RWPE1 (cell line): ENCODE measurements at regions not wholly inside any gene's neighbourhood (a gene's known extent, or its start where the extent isn't known, plus 50 kb on each side); places are given as distances from the start of the nearest gene placed in this dataset.

Experiments used
- CTCF ChIA-PET: fragments of 350-600 bp; sonication (Branson Sonifier 250); formaldehyde crosslinking; extraction: SDS; loops from one replicate; lab custom pipeline; 2021; lab: Yijun Ruan, JAX
- POLR2A ChIA-PET: fragments of 400-600 bp; formaldehyde crosslinking; extraction: SDS; loops from one replicate; lab custom pipeline; 2020; ENCODE audit warnings: antibody characterized with exemption; ENCODE audit not compliant: low non-redundant PET; lab: Yijun Ruan, JAX
- DNase-seq: peaks from one replicate; pipeline ENCODE4 v3.0.0; 2012; ENCODE audit warnings: low spot score
- H3K27ac ChIP-seq: fragments of 450-650 bp; 2 replicates; pipeline ENCODE4 v1.5.1; 2017
- CTCF ChIP-seq: fragments of 450-650 bp; conservative IDR thresholded peaks from 2 replicates; pipeline ENCODE4 v1.5.1; 2017; ENCODE audit warnings: low read depth, mild to moderate bottlenecking

- ChIA-PET POLR2A (no interaction called here), CTCF (no interaction called here)
- TF ChIP-seq CTCF = no peak
- no peak overlapping the region for H3K27ac ChIP-seq
- no peak for DNase-seq
These were observed 237.8 kb upstream of the ADAMTS9 start for GRCh38 chr3:64925575-64925974.

- ChIA-PET POLR2A (no interaction called here), CTCF (no interaction called here)
- no peak overlapping the region for H3K27ac ChIP-seq
- DNase-seq = no peak
- no peak for TF ChIP-seq CTCF
These were observed 237.2 kb upstream of the ADAMTS9 start for GRCh38 chr3:64924961-64925360.

GRCh38 chr3:64922213-64922612 is 234.4 kb upstream of the ADAMTS9 start:
- no peak for TF ChIP-seq CTCF
- CTCF ChIA-PET = no interaction called here
- POLR2A ChIA-PET = no interaction called here
- no peak overlapping the region for H3K27ac ChIP-seq
- no peak for DNase-seq

GRCh38 chr3:64921281-64922065 is 233.7 kb upstream of the ADAMTS9 start:
- TF ChIP-seq CTCF = no peak
- ChIA-PET POLR2A (no interaction called here), CTCF (no interaction called here)
- no peak overlapping the region for H3K27ac ChIP-seq
- DNase-seq = no peak

- no peak overlapping the region for H3K27ac ChIP-seq
- ChIA-PET CTCF (no interaction called here), POLR2A (no interaction called here)
- TF ChIP-seq CTCF = no peak
- no peak for DNase-seq
These were observed 232.1 kb upstream of the ADAMTS9 start for GRCh38 chr3:64919934-64920333.

- no peak for TF ChIP-seq CTCF
- CTCF ChIA-PET = no interaction called here
- H3K27ac ChIP-seq = no peak overlapping the region
- DNase-seq = no peak
- POLR2A ChIA-PET = no interaction called here
These were observed 231.2 kb upstream of the ADAMTS9 start for GRCh38 chr3:64918989-64919388.
